SW 1271 (cell line): ENCODE measurements at regions not wholly inside any gene's neighbourhood (a gene's known extent, or its start where the extent isn't known, plus 50 kb on each side); places are given as distances from the start of the nearest gene placed in this dataset.

Experiments
- DNase-seq, 2 experiments: peaks; one replicate each; lab custom pipeline; 2025; lab: John Stamatoyannopoulos, UW

- no peak for DNase-seq
Observed at GRCh38 chr1:30479575-30479974, 243.8 kb downstream of the MATN1 start.

- DNase-seq, result no peak
Observed at GRCh38 chr1:30478799-30479563, 244.4 kb downstream of the MATN1 start.

DNA sequence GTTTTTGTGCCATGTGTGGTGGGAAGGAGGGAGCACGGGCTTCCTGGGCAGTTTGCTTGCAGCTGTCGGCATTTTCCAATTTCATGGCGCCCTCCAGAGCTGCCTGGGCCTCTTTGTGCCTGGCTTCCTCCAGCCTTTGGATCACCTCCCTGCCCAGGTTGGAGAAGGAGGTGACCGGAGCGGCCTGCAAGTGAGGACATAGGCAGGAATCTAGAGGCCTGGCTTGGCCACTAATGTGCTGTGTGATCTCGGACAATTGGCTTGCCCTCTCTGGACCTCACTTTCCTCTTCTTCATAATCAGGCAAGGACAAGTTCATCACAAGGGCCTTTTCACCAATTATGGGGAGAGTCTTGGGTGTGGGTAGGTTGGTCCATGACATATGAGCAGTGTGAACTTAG lies 245.1 kb downstream of the MATN1 start:
- DNase-seq, result no peak

DNA sequence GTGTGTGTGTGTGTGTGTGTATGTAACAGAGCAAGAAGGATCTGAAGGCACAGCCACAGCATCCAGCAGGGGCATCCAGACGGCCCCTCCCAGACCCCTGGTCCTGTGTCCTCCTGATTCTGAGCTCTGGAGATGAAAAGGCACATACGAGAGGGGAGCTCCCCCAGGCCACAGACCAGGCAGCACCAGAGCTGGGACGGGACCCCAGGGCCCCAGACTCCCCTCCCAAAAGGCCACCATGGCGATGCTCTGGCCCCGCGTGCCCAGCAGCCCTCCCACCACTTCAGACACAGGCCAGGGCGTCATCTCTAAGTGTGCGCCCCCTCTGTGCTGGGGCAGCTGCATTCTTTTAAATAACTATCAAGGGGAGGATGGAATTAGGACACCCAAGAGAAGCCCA lies 245.8 kb downstream of the MATN1 start:
- no peak for DNase-seq

- DNase-seq, result no peak
Observed at GRCh38 chr1:30476911-30477459, 246.4 kb downstream of the MATN1 start.

- DNase-seq, result no peak
Observed at GRCh38 chr1:30476476-30476875, 246.9 kb downstream of the MATN1 start.

DNA sequence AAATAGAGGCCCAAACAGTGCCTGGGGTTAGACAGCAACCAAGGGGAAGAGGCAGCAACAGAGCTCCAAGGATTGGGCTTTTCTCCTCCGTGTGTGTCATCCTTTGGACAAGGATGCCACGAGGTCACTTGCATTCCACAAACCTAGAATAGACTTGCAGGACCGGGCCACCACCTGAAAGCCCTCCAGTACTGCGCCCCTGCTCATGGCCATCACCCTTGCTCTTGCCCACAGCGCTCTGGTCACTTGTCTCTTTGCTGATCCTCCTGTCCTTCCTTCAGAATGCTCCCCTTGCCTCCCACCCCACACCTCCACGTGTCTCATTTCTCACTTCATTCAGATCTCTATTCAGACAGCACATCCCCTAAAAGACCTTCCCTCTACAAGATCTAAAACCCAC lies 247.4 kb downstream of the MATN1 start:
- no peak for DNase-seq

GRCh38 chr1:30475201-30475600 lies 248.2 kb downstream of the MATN1 start:
- no peak for DNase-seq

DNA sequence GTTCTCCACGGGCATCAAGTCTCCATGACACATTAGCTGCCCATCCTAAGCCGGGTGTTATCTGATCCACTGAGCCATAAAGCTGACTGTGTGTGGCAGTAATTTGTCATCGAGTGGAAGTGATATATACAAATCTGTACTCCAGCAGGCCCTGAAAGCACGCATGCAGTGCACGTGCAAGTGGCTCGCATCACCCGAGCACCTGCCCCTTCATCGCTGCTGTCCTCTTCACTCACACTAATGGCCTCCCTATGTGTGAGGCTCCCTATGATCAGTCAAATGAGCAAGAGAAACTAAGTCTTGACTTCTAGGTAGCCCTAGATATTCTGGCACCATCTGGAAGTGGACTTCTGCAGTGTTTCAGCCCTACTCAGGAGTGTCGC lies 248.6 kb downstream of the MATN1 start:
- no peak for DNase-seq

- DNase-seq, result peak in 1 of 2 experiments; percentile 7
Observed at GRCh38 chr1:30473922-30474817, 249.2 kb downstream of the MATN1 start.

- no peak for DNase-seq
Observed at GRCh38 chr1:30472526-30472925, 250.9 kb downstream of the MATN1 start.

GRCh38 chr1:30472009-30472408 lies 251.4 kb downstream of the MATN1 start:
- no peak for DNase-seq

- DNase-seq, result no peak
Observed at GRCh38 chr1:30471307-30471706, 252.1 kb downstream of the MATN1 start.

GRCh38 chr1:30469426-30469825 lies 254.0 kb downstream of the MATN1 start:
- no peak for DNase-seq

GRCh38 chr1:30467101-30467500 lies 256.3 kb downstream of the MATN1 start:
- DNase-seq, result no peak

DNA sequence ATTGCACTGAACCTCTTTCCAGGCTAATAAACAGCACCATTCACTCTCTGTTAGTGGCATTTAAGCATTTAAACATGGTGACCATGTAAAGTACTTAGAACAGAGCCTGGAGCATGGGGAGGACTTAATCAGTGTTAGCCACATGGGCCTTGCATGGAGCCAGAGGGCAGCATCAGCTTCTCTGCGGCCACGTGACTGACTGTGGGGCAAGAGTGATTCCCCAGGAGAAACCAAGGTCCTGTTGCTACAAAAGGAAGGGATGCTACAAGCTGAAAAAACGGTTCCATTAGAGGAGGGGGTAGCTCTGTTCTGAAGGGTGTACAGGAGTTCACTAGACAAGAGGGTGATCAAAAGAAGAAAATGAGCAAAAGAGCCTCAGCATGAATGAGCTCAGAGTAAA lies 256.8 kb downstream of the MATN1 start:
- DNase-seq, result no peak

DNA sequence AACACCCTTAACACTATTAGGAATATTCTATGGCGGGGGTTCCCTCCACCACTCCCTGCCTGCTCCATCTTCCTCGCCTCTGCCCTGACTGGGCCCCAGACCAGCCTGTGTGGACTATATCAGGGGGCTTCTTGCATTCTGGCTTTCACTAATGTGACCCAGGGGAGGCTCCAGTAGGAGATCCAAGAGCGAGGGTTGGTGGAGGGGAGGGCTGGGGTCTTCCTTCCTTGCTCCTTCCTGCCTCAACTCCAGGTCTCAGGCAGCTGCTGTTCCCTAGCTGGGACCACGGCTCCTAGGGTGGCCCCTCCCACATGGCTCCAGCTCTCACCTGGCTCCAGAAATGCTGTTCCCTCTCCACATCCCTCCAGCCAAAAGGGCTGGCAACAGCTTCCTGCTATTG lies 257.4 kb downstream of the MATN1 start:
- no peak for DNase-seq

GRCh38 chr1:30465096-30465495 lies 258.3 kb downstream of the MATN1 start:
- DNase-seq, result no peak

DNA sequence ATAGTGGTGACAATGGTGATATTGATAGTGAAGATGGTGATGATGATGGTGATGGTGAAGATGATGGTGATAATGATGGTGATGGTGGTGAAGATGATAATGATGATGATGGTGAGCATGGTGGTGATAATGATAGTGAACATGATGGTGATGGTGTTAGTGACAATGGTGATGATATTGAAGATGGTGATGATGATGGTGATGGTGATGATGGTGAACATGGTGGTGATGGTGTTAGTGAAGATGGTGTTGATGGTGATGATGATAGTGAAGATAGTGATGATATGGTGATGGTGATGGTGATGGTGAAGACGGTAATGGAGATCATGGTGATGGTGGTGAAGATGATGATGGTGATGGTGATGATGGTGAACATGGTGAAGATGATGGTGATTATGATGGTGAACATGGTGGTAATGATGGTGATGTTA lies 259.2 kb downstream of the MATN1 start:
- DNase-seq, result no peak

DNA sequence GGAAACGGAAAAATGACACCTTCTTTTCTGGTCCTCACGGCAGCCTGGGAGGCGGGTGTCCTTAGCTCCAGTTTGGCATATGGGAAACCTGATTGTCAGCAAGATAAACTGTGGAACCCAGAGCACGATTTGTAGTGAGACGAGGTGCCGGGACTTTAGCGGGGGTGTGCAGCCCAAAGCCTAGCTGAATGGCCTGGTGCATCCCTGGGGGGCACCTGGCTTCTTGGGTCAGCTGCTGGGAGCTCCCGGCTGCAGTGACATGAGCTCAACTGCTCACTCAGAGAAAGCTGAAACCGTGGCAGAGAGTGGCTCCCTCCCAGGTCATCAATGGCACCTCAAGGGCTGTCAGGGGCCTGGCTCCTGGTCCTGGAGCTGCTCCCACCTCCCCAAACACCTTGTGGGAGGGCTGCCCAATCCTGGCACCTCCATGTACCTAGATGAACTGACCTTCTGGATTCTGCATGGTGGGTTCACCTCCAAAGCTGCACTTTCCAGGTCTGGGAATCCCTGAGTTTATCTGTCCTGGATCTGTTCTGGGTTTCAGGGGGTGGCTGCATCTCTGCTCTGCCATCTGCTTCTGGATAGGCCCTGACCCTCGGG lies 260.5 kb downstream of the MATN1 start:
- no peak for DNase-seq

GRCh38 chr1:30462166-30462565 lies 261.2 kb downstream of the MATN1 start:
- DNase-seq, result no peak

DNA sequence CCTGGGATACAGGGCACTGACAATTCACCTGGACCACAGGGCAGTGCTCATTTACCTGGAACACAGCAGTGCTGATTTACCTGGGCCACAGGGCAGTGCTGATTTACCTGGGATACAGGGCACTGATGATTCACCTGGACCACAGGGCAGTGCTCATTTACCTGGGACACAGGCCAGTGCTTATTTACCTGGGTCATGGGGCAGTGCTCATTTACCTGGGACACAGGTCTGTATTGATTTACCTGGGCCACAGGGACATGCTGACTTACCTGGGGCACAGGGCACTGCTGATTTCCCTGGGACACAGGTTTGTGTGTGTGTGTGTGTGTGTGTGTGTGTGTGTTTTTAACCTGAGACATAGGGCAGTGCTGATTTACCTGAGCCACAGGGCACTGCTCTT lies 261.7 kb downstream of the MATN1 start:
- no peak for DNase-seq

GRCh38 chr1:30460661-30461060 lies 262.7 kb downstream of the MATN1 start:
- no peak for DNase-seq
